ENCODE measurements at regions not wholly inside any gene's neighbourhood (a gene's known extent, or its start where the extent isn't known, plus 50 kb on each side); places are given as distances from the start of the nearest gene placed in this dataset.

GRCh38 chr4:108311313-108311712 lies 142.6 kb upstream of the LEF1 start:
- no peak for TF ChIP-seq ZNF746 (CRISPR knock-in tag; IDR thresholded peaks at IDR 0.05)
- TF ChIP-seq SIN3B (IDR thresholded peaks at IDR 0.05; ENCODE audit: low read length): no peak
- TF ChIP-seq CBX2 (IDR thresholded peaks at IDR 0.05; ENCODE audit: low read depth, low read length): no peak
- no peak for TF ChIP-seq CBX2 (CRISPR knock-in tag; IDR thresholded peaks at IDR 0.05; ENCODE audit: low read depth)
- no peak for TF ChIP-seq ELF4 (CRISPR knock-in tag; IDR thresholded peaks at IDR 0.05; ENCODE audit: borderline replicate concordance)
- no peak for TF ChIP-seq ZNF605 (CRISPR knock-in tag; IDR thresholded peaks at IDR 0.05)
- TF ChIP-seq SIN3A (IDR thresholded peaks at IDR 0.05; ENCODE audit: borderline replicate concordance, low read depth, low read length): no peak
- TF ChIP-seq DR1 (CRISPR knock-in tag; IDR thresholded peaks at IDR 0.05): no peak
- TF ChIP-seq MTA3 (CRISPR knock-in tag; IDR thresholded peaks at IDR 0.05): no peak
- no peak for TF ChIP-seq SP1 (IDR thresholded peaks at IDR 0.05)
- no peak for TF ChIP-seq SP1 (CRISPR knock-in tag; IDR thresholded peaks at IDR 0.05)
- TF ChIP-seq ZNF343 (CRISPR knock-in tag; IDR thresholded peaks at IDR 0.05): no peak
- TF ChIP-seq ISL2 (CRISPR knock-in tag; IDR thresholded peaks at IDR 0.05): no peak
- no peak for TF ChIP-seq RFX5 (IDR thresholded peaks at IDR 0.05; ENCODE audit: low read depth, low read length)
- TF ChIP-seq ZSCAN20 (CRISPR knock-in tag; IDR thresholded peaks at IDR 0.05; ENCODE audit: borderline replicate concordance): no peak
